GM12875 (cell line): ENCODE measurements at regions not wholly inside any gene's neighbourhood (a gene's known extent, or its start where the extent isn't known, plus 50 kb on each side); places are given as distances from the start of the nearest gene placed in this dataset.

Experiments
- H3K4me3 ChIP-seq: one replicate; pipeline ENCODE4 v1.5.1; 2011; ENCODE audit warnings: low read depth, low read length, control low read depth
- TF ChIP-seq, protein P1 (sequence below): IDR thresholded peaks from 2 replicates; pipeline ENCODE4 v1.5.1; 2011; ENCODE audit warnings: low read depth, mild to moderate bottlenecking, control low read depth, inconsistent platforms, low read length, moderate library complexity, borderline replicate concordance; ENCODE audit not compliant: insufficient read depth

- no peak overlapping the region for H3K4me3 ChIP-seq
- TF ChIP-seq, protein P1, sequence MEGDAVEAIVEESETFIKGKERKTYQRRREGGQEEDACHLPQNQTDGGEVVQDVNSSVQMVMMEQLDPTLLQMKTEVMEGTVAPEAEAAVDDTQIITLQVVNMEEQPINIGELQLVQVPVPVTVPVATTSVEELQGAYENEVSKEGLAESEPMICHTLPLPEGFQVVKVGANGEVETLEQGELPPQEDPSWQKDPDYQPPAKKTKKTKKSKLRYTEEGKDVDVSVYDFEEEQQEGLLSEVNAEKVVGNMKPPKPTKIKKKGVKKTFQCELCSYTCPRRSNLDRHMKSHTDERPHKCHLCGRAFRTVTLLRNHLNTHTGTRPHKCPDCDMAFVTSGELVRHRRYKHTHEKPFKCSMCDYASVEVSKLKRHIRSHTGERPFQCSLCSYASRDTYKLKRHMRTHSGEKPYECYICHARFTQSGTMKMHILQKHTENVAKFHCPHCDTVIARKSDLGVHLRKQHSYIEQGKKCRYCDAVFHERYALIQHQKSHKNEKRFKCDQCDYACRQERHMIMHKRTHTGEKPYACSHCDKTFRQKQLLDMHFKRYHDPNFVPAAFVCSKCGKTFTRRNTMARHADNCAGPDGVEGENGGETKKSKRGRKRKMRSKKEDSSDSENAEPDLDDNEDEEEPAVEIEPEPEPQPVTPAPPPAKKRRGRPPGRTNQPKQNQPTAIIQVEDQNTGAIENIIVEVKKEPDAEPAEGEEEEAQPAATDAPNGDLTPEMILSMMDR = no peak
Measured at GRCh38 chr1:216945538-216946080, 222.4 kb upstream of the ESRRG start.

GRCh38 chr1:216944864-216945510, 221.8 kb upstream of the ESRRG start:
- TF ChIP-seq, protein P1 = no peak
- H3K4me3 ChIP-seq = no peak overlapping the region

DNA sequence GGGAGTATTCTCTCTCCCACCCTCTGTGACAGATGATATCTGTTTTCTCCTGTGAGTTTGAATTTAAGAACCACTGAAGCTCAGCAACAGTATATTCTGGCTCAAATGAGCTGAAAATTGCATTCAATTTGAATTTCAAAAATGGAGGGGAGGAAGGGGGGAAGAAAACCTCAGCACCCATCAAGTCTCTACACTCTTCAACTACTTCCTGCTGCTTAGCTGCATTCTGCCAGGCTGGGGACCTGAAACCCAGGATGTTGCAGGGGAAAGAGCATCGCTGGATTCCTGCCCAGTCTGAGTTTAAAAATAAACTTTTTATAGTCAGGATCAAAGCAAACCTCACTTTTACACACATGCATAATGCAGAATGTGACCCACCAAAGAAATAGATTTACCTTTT, 214.3 kb upstream of the ESRRG start:
- H3K4me3 ChIP-seq = no peak overlapping the region
- TF ChIP-seq, protein P1 = no peak

DNA sequence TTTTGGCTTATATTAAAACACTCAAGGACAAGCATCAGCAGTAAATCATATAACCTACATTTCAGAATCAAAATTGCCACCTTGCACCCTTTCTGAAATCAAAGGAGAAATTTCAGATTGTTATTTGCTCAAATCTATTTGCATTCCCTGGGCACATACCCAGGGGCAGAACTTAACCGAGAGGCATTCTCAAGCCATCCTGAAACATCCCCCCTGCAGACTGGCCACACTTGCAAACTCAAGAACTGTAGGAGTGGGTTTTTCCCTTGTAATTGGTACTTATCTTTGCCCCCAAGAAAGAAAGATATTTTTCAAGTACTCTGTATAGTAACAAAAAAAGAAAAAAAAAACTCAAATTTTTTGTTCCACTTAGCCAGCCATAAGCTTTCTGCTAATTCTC, 213.6 kb upstream of the ESRRG start:
- no peak overlapping the region for H3K4me3 ChIP-seq
- TF ChIP-seq, protein P1 = no peak

GRCh38 chr1:216935901-216936300, 212.7 kb upstream of the ESRRG start:
- no peak overlapping the region for H3K4me3 ChIP-seq
- TF ChIP-seq, protein P1 = no peak

GRCh38 chr1:216932424-216932823, 209.2 kb upstream of the ESRRG start:
- no peak overlapping the region for H3K4me3 ChIP-seq
- TF ChIP-seq, protein P1 = no peak

DNA sequence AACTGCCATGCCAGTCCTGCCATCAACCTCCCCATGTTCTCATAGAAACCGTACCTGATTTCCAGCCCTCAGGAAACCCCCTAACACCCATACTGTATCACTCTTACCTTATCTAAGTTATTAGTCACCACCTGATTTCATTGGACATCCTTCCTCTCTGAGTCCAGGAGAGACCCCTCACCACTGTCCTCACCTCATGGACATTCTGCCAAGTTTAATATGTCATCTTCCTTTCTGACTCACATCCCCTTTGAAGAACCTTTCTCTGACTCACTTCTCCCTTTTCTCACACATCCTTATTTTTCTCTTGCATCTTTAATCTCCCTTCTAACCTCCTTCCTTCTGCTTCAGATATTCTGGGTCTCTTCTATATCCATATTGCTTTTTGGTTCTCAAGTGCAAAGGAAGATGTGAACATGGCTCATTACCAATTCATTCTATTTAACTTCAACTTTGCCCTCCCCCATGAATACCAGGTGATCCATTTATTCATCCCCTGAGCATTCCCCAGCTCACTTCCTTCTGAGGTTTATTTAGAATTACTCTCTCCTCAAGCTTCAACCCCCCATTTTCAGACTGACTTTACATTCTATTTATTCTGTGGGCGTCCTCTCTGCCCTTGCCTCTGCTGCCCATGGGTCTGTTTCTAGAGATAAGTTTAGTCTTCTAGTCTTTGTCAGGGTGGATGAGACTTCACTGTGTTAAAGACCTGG, 206.8 kb upstream of the ESRRG start:
- TF ChIP-seq, protein P1 = no peak
- H3K4me3 ChIP-seq = no peak overlapping the region
